GM20000 (cell line): ENCODE measurements at regions not wholly inside any gene's neighbourhood (a gene's known extent, or its start where the extent isn't known, plus 50 kb on each side); places are given as distances from the start of the nearest gene placed in this dataset.

Experiments
- DNase-seq: peaks from one replicate; pipeline ENCODE4 v3.0.0; 2012; ENCODE audit warnings: low spot score
- TF ChIP-seq, protein P1 (sequence below): IDR thresholded peaks from 2 replicates; pipeline ENCODE4 v1.5.1; 2012; ENCODE audit warnings: mild to moderate bottlenecking, control low read depth; ENCODE audit errors: extremely low read depth, missing control alignments

DNA sequence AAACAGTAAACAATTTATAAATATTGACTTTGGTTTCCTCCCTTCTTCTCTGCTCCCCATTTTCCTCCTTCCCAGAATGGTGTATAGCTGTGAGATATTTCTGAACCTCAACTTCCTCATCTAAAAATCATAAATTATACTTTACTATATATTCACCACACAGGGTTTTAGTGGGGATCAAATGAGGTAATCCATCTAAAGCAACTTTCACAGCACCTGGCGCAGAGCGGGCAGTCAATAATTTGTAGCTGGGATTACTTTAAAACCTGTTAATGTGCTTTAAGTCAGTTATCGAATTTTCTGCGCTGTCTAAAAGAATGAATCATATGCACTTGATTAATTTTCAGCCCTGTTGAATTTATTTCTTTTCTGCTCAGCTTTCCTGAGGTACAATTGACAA, 172.7 kb downstream of the PTEN start:
- no peak for DNase-seq
- TF ChIP-seq, protein P1, sequence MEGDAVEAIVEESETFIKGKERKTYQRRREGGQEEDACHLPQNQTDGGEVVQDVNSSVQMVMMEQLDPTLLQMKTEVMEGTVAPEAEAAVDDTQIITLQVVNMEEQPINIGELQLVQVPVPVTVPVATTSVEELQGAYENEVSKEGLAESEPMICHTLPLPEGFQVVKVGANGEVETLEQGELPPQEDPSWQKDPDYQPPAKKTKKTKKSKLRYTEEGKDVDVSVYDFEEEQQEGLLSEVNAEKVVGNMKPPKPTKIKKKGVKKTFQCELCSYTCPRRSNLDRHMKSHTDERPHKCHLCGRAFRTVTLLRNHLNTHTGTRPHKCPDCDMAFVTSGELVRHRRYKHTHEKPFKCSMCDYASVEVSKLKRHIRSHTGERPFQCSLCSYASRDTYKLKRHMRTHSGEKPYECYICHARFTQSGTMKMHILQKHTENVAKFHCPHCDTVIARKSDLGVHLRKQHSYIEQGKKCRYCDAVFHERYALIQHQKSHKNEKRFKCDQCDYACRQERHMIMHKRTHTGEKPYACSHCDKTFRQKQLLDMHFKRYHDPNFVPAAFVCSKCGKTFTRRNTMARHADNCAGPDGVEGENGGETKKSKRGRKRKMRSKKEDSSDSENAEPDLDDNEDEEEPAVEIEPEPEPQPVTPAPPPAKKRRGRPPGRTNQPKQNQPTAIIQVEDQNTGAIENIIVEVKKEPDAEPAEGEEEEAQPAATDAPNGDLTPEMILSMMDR = no peak

DNA sequence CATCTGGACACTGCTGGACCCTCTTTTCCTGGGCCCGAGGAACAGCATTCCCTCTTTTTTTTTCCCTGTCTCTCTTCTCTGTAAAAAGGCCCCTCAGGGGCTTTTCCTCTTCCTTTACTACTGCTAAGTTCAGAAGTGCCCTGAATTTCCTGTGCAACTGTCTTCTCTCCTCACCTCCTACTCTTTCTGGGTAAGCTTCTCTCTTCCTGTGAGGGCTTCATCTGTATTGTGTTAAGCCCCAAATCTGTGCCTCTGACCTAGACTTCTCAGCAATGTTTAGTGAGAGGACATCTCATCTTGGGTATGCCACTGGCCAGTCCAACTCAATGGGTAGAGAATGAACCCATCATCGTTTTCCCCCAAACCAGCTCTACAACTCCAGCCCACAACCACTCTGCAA, 174.2 kb downstream of the PTEN start:
- TF ChIP-seq, protein P1 = no peak
- DNase-seq = no peak

DNA sequence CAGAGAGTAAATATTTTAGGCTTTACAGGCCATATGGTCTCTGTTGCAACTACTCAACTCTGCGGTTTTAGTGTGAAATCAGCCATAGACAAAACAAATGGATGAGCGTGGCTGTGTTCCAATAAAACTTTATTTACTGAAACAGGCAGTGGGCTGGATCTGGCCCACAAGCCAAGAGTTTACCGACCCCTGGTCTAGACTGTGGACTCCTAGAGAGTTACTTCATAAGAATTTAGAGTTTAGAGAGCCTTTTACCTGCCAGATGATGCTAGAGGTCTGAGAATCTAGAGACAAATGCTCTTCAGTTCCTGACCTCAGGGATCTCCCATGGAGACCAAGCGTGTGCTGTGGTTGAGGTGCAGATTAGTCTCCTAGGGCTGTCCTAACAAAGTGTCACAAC, 174.8 kb downstream of the PTEN start:
- TF ChIP-seq, protein P1 = no peak
- DNase-seq = no peak

DNA sequence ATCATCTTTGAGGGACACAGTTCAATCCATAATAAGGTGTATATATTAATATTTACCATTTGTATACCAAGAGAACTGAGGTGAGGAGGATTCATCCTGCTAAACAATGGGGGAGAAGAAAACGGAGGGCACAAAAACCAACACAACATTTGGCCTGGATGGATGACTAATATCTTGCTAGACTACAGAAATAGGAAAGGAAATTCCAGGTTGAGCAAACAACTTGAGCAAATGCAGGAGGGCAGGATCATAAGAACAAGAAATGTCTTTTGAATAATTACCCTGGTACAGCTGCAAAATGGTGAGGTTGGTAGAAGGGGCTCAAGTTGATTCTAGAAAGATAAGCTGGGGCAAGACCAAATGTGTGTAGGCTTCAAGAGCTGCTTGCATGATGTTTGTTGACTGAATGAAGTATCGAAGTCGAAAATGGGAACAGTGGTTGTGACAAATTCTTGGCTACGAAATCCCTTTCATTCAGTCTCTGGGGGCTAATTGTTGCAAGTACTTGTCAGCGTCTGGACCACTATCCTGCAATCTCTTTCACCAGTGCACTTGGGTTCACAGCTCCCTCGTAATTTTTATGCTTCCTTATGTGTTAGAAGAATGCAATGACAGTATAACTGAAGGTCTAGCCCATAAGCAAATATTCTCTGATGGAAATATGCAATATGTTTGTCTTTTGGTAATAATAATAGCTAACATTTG, 176.2 kb downstream of the PTEN start:
- TF ChIP-seq, protein P1 = no peak
- no peak for DNase-seq

DNA sequence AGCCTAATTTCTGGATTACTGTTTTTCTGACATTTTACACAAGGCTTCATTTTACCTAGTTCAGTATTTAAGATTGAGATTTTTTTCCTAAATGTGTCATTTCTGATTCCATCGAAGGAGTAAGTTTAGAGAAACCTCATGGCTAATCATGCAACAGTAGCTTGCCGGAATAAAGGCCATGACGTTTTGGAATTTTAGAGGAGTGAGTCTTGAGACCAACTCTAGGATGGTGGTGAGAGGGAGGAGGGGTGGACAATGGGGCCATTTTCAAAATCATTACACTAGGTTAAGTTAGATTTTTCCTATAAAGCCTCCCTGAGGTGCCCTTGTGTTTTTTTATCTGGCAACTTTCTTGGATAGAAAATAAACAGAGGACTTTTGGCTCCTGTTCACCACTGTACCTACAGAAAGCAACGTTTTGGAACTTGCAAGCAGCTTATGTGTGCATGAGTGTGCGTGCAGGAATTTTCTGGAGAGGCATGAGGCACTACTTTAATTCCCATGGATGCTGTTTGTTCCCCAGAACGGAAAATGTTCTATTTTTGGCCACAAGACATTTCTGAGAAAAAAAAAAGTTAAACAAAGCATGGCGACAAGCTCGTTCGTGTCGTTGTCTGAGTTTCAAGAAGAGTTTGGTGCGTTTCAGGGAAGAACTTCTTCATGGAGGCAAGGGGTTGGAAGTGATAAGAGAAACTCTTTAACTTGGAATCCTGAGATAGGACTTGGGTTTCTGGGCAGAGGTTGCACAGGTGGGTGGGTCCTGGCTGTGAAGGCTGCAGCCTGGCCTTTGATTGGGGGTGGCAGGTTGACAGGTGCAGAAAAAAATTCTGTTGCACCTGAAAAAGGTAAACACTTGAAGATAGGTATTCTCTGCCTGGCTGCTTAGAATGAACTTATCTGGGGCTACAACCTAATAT, 178.1 kb downstream of the PTEN start:
- DNase-seq = no peak
- TF ChIP-seq, protein P1 = no peak

DNA sequence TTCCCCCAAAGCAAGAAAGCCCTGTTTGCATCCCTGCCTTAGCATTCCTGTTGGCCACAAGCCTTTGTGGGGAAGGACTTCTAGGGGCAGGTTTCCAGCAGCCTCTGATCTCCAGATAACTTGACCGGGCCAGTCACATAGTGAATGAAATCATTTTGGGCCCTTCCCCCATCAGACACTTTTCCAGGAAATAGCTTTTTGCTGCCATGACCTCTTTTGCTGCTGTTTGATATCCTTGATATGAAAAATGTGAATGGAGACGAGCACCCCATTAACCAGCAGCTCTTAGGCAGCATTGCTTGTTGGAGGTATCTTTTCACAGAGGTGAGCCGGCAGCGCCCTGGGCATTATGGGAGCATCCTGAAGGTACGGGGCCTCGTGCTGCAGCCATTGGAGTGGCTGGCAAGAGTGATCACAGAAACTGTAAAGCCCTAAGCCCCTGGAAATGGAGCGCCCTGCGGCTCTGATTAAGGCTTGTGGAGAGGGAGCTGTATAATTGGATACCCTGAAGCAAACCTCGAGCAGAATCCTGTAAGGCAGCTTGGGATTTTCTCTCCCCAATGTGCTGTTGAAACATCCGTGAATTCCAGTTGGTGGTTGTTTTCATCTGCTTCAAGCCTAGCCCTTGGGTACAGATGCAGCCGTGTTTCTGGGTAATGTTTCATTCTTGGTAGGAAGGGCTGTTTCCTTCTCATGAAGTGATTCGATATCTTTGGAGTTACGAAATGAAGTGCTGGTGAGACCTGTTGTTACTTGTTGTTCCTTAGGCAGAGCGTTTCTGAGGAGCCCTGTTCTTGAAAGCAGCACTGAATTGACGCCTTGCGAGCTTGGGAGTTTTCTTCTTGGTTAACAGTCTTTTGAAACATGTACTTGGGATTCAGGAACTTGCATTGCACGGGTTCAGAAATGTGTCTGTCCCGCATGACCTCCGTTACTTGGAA, 179.0 kb downstream of the PTEN start:
- DNase-seq = no peak
- TF ChIP-seq, protein P1 = no peak

DNA sequence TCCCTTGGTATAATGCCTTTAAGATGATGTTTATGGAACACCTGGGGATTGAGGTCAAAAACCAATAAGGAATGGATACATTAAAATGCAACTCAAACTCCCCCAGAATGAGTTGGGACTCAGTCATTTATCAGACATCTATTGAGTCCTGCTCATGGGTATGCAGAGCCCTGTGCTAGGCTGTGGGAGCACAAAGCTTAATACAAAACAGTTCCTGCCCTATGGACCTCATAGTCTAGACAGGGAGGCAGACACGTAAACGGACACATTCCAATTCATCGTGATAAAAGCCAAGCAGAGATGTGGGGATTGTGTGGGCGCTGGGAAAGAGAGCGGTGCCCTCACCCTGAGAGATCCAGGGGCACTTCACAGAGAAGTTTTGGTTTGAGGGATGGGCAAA, 181.7 kb downstream of the PTEN start:
- no peak for DNase-seq
- TF ChIP-seq, protein P1 = no peak
